ENCODE measurements at regions not wholly inside any gene's neighbourhood (a gene's known extent, or its start where the extent isn't known, plus 50 kb on each side); places are given as distances from the start of the nearest gene placed in this dataset.
"Not testable (repeated sequence)": the region's sequence is repeated elsewhere in the genome, so short reads cannot be mapped to it uniquely, and the experiment has no call there.

DNA sequence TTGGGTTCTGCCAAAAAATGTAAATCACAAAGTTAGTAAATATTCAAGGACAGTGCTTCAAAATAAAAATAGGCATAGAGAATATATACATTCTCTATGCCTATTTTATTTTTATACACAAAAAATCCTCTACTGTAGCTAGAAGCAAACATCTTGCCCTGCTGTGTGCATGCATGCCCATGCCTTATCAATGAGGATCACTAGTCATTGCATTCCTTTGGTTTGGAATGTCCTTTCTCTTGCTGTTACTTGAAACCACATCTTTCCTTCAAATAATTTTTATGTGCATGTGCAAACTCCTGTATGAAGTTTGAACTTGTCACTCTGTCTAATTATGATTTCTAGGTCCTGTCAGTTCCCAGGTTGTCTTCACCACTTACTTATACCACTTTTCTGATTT is 278.9 kb upstream of the IZUMO3 start:
- DNase-seq = no peak

DNA sequence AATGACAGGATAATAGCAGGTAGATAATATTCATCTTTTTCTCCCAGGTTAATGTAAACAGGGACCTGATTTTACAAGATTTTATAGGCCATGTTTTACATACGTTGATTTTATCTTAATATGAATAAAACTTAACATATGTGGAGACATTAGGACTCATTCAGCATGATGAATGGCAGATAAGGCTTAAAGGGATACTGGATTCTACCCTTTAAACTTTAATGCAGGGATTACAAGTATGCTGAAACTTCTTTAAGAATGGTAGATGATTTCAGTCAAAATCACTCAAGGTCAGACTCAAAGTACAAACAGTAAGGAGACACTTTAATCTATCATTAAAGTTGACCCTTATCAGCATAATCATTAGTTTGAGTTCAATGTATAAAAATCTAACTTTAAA is 274.5 kb upstream of the IZUMO3 start:
- no peak for DNase-seq

DNA sequence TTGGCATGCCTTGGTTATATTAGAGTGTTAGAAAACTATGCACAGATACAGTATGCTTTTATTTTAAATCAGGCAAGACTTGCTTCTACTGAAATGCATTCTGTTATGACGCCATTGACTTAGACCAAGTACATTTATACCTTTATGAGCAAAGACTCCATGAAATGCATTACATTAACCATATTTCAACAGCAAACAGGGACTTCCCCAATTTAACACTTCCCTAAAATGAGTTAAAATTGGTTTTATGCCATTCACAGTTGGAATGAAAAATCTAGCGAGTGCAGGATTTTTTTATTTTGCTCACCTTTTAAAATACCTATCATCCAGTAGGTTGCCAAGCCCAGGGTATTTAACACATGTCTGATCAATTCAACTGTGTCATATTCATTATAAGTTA is 272.1 kb upstream of the IZUMO3 start:
- no peak for DNase-seq

DNA sequence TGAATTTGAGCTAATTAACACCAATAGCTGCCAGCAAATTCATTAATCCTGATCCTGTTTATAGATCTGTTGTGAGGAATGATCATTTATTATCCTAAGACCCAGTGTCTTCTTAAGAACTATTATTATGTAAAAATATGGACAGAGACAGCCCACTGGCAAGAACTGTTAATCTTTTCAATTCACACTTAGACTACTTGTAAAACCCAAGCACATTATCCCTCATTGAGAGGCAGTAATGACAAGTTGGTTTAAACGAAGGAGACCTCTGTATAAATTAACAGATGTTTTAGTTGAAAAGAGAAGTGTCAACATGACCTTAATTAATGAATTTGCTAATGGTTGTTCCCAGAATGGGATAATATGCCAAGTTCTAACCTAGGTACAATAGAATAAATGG is 270.3 kb upstream of the IZUMO3 start:
- no peak for DNase-seq

DNA sequence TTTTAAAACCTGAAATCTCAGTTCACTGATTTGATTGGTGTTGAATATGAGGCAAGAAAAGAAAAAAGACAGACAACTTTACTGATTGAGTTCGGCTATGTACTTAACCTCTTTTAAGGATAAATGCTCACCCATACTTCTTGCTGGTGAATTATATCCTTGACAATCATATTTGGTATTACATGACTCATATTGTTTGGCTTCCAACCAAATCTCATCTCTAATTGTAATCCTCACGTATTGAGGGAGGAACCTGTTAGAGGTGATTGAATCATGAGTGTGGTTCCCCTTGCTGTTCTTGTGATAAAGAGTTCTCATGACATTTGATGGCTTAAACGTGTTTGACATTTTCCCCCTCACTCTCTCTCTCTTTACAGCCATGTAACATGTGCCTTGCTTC is 255.6 kb upstream of the IZUMO3 start:
- DNase-seq = no peak

DNA sequence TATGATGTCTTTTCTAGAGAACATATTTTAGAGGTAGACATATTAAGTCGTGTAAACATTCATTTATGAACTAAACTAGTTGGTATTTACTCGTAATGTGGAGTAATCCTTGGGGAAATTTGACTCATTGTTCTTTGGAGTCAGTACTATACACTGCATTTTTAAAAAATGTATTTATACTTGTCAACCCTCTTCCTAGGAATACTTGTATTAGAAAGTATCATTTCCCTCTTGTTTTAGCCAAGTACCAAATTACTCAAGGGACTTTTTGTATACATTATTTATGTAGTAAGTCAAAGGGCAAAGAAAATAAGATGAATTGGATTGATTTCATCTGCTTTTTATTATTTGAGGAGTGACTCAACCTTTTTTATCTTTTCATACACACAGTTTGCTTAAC is 248.1 kb upstream of the IZUMO3 start:
- no peak for DNase-seq

DNA sequence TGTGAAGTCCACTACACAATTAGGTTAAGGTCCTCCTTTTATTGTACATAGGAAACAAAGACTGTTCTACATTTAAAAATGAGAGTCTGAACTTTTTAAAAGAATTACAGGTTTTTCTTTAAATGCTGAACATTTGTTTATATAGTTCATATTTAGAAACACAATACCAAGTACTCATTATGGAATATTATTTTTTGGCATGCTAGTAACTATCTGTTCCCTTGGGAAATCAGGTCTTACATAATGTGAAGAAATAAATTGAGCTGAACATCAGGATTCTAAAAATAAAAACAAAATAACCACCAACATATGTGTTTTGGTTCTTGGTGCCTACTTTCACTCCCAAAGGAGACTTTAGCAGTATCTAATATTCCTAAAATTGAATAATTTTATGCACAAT is 230.5 kb upstream of the IZUMO3 start:
- no peak for DNase-seq

DNA sequence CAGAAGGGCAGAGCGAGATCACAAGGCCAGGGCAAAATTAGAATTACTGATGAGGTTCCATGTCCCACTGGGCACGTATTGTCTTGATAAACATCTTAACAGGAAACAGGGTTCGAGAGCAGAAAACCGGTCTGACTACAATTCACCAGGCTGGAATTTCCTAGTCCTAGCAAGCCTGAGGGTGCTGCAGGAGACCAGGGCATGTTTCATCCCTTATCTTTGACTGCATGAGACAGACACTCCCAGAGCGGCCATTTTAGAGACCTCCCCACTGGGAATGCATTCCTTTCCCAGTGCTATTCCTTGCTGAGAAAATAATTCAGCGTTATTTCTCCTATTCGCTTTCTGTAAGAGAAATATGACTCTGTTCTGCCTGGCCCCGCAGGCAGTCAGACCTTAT is 228.5 kb upstream of the IZUMO3 start:
- DNase-seq = not testable (repeated sequence)

DNA sequence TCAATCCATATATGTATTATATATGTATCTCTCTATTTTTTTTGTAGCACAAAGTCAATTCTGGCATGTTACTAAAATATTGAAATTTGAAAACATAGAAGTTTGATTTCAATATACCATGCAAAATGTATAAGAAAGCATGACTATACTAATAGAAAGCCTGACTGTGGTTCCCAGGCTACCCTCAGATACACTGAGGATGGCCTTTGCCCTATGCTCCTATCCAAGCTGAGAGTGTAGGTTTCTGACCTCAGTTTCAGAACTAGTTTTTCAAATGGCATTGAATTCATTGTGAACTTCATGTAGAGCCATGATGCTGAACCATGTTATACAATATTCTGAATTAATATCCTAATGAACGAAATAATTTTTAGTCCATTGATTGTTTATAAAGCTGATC is 220.4 kb upstream of the IZUMO3 start:
- DNase-seq = no peak

DNA sequence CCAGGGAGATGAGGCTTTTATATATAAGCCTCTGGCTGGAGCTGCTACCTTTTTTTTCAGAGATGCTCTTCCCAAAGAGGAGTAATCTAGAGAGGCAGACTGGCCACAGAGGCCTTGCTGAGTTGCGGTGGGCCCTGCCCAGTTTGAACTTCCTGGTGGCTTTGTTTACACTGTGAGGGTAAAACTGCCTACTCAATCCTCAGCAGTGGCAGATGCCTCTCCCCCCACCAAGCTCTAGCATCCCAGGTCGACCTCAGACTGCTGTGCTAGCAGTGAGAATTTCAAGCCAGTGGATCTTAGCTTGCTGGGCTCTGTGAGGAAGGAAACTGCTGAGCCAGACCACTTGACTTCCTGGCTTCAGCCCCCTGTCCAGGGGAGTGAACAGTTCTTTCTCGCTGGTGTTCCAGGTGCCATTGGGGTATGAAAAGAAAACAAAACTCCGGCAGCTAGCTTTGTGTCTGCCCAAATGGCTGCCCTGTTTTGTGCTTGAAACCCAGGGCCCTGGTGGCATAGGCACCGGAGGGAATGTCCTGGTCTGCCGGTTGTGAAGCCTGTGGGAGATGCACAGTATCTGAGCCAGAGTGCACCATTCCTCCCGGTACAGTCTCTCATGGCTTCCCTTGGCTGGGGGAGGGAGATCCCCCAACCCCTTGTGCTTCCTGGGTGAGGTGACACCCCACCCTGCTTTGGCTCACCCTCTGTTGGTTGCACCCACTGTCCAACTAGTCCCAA is 219.5 kb upstream of the IZUMO3 start:
- no peak for DNase-seq

DNA sequence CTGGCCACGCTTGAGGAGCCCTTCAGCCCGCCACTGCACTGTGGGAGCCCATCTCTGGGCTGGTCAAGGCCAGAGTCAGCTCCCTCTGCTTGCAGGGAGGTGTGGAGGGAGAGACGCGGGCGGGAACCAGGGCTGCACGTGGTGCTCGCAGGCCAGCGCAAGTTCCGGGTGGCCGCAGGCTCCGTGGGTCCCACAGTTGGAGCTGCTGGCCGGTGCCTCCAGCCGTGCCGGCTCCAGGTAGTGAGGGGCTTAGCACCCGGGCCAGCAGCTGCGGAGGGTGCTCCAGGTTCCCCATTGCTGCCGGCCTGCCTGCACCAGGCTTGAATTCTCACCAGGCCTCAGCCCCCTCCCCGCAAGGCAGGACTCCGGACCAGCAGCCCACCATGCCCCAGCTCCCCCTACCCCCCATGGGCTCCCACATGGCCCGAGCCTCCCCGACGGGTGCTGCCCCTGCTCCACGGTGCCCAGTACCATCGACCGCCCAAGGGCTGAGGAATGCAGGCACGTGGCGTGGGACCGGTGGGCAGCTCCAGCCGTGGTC is 192.8 kb upstream of the IZUMO3 start:
- no peak for DNase-seq

DNA sequence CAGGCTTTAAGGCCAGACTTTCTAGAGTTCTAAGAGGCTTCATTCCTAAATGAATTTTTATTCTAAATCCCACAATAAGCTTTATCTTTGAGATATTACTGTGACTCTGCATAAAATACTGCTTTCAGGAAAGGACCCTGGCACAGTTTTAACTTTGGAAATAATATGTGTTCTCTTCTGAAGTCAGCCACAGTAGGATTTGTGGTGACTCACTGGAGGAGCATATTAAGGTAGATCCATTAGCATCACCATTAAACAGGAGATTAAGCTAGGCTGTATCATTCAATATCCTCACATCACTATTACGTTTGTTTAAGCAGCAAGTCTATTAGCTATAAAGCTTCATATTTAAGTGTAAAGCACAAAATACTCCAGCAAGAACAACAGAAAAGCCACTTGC is 186.1 kb upstream of the IZUMO3 start:
- no peak for DNase-seq

DNA sequence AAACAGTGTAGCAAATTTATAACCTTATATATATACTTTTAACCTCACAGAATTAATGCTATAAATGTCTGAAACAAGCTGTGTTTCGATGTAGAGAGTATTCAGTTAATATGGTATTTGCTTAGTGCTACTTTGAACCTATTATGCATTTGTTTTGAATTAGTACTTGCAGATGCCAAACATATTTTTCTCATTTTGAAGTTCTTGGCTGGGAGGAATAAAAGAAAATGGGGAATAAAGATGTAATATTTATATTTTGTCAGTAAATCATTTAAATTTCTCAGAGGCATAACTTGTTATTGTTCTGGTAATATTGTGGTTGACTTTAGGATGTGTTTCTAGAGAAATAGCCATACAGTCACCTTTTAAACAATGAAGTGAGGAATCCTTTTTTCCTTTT is 175.9 kb upstream of the IZUMO3 start:
- DNase-seq = no peak

DNA sequence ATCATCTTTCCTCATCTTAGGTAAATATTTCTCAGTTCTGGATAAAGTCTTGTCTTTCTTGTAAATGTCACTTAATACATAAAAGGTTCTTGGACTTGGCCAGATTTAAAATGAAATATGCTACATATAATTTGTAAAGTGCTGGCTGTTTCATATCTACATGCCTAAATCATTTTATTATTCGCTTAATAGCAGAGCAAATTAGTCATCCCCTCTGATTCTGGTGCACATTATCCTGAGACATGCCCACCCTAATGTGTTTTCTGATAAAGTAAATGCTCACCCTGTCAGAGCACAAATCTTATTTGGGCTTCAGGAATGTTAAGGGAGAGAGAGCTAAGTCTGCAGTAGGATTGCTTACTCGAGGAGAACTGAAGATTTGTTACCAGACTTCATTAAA is 166.5 kb upstream of the IZUMO3 start:
- no peak for DNase-seq

DNA sequence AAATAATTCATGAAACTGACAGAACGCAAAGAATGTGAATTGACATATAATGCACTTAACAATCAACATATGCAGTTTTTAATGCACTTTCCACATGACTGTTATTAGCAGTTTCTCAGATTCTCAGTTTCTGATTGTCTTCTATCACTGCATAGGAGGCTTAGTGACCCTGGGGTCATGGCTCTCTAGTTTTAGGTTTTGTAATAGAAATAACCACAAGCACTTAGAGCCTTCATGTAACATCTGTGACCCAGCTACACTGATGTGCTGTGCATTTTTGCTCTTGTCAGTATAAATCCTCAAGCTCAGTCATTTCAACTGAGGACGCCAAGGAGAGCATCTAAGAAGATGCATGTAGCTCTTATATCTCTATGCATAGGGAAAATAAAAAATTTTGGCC is 163.1 kb upstream of the IZUMO3 start:
- DNase-seq = no peak

DNA sequence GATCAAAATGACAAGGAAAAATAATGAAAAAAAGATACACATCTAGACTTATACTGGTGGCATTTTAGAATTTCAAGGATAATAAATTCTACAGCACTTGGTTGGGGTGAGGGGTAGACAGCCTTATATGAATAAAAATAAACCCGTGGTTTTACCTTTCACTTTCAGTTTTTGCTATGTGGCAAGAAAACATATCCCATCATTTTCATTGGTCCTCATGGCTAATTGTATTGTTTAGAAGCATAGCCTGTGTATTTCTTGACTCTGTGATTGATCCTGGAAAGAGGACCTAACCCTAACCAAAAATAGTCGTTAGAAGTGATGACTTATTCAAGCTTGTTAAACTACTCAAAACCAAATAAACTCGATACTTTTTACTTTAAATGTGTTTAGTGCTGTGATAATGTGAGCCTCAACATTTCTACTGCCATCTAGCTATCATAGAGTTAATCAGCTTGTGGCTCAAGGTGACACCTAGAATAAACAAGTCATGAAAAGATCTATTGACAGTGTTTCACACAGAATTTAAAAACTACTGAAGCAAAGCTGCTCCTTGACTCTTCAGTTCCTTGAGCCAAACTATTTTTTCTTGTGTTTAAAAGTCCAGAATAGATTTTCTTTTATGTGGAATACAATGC is 153.3 kb upstream of the IZUMO3 start:
- DNase-seq = no peak

DNA sequence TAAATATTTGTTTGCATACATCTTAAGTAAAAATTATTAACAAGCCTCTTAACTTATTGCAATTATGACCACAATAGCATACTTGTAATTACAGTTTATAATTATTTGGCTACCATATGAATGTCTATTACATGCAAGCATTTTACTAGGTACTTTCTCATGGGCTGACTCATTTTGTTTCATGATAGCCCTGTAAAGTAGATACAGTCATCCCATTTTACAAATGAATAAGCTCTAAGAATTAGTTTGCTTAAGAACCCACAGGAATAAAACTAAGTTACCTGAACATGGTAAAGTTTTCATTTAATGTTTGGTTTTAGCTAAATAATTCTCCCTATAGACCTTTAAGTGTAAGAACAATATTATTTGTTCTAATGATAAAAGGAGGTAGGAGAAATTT is 126.6 kb upstream of the IZUMO3 start:
- no peak for DNase-seq

DNA sequence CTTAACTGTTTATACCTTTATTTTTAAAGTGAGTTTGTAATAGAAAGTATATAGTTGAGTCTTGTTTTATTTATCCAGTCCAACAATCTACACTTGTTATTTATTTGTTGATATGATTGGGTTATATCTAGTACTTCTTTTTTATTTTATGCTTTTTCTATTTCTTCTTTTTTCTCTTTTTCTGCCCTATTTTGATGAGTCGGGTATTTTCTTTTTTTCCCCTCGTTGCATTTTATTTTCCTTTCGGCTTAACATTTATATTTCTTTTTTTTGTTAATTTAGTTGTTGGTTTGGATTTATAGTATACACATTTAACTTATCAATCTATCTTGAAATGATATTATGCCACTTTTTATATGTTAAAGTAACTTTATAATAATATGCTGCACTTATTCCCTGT is 111.7 kb upstream of the IZUMO3 start:
- DNase-seq = no peak

DNA sequence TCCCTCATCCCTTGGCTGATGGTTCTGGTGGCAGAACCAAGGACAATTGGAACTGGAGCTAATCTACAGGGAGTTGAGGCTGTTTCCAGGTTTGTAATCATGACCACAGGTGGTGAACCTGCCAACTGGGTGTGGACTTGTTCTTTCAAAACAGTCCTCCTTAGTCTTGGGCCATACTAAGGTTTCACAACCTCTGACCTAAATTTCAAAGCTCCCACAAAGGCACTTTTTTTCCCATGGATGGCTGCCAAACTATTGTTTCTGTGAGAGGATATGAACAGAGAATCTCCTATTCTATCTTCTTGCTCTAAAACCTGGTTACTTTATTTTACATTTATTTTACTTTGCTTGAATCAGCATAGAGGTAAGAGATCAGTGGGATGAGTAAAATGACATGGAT is 106.5 kb upstream of the IZUMO3 start:
- DNase-seq = no peak

DNA sequence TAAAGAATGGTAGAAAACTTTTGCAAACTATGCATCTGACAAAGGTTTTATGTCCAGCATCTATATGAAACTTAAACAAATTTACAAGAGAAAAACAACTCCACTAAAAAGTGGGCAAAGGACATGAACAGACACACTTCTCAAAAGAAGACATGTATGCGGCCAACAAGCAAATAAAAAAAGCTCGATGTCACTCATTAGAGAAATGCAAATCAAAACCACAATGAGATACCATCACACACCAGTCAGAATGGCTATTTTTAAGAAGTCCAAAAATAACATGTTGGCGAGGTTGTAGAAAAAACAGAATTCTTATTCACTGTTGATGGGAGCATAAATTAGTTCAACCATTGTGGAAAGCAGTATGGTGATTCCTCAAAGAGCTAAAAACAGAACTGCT is 83.1 kb upstream of the IZUMO3 start:
- not testable (repeated sequence) for DNase-seq

DNA sequence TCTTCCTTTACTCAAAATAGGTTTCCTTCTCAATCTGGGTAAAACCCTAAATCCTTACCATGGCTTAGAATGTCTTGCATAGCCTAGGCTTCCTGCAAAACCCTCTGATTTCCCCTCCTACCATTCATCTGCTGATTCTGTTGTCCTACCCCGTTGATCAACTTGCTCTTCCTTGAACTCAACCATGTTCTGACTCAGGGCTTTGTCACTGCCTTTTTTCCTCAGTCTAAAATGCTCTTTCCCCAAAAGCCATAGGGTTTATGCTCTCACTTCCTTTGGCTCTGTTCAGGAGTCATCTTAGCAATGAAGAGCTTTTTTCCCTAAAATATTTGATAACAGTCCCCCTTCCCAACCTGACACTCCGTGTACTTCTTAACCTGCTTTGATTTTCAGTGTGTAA is 79.4 kb upstream of the IZUMO3 start:
- DNase-seq = no peak

DNA sequence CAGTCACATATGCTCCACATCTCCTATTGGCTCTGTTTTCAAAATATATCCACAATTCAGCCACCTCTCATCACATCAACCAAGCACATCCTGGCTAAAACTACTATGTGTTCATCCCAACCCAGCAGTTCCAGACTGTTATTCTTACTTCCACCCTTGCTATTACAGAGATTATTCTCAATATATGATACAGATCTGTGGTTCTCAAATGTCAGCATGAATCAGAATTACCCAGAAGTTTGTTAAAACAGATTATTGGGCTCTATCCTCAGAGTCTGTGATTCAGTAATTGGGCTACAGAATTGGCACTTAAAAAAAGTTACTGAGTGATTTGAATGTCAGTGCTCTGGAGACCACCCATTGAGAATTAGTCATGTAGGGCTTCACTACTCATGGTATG is 78.8 kb upstream of the IZUMO3 start:
- DNase-seq = no peak

DNA sequence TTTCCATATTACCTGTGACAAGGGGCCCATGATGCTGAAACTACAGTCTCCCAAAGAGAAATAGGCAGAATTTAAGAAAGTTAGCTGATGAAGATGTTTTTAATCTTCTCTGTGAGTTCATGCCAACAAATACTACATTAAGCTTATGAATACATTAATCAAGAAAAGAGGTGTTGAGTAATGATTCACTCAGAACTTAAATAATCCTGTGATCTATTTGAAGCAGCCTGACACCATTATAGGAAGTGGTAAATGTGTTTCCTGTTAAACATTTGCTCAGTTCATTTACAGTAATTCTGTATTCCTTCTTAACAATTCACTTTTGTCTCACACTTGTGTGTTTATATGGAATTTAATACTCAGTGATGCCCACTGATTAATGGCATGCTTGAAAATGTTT is 75.0 kb upstream of the IZUMO3 start:
- no peak for DNase-seq

DNA sequence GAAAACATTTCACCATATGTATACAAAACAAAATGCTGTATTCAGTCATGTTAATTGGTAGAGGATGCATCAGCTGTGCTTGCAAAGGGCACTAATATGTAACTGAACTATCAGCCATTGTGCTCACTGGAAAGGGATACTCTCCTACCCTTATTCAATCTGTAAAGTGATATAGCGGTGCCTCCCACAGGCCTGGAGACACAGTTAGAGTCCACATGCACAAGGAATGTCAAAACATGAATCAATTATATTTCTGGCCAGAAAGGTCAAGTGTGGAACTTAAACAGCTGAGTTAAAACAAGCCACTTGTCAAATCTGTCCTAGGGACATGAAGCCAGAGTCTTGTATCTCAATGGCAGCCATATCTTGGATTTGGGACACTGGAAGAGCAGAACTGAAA is 71.2 kb upstream of the IZUMO3 start:
- no peak for DNase-seq

DNA sequence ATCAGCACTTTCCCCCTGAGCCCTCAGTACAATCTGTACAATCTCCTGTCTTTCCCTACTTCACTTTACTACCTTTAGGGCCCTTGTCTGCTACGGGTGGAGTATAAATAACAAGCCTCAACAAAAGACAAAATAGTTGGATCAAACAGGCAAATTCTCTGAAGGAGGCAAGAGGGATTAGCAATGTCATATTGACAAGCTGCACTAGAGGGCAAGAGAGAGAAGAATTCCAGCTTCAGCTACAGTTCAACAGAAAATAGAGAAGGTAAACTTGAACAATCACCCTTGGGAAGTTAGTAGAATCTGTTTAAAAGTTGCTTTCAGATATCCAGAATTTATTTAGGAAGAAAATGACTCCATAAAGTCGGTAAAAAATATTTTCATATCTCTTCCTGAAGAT is 68.4 kb upstream of the IZUMO3 start:
- DNase-seq = no peak
